ENCODE measurements at regions not wholly inside any gene's neighbourhood (a gene's known extent, or its start where the extent isn't known, plus 50 kb on each side); places are given as distances from the start of the nearest gene placed in this dataset.
"Not testable (repeated sequence)": the region's sequence is repeated elsewhere in the genome, so short reads cannot be mapped to it uniquely, and the experiment has no call there.

DNA sequence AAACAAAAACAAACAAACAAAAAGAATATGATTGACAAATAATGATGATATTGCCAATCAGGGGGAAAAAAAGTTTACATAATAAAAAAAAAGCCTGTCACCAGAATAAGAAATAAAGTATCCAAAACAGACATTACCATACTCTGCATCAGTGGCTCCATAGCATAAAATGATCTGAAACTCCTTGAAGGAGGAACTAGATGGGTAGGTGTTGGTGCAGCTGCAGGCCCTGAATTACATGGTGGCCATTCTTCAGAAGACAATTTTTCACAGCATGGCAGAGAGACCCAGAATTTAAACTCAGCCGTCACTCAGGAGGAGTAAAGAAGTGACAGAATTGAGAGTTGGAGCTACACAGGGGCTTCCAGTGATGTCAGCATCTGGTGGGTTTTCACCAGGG is 60.2 kb downstream of the GLUL start:
- DNase-seq = no peak

DNA sequence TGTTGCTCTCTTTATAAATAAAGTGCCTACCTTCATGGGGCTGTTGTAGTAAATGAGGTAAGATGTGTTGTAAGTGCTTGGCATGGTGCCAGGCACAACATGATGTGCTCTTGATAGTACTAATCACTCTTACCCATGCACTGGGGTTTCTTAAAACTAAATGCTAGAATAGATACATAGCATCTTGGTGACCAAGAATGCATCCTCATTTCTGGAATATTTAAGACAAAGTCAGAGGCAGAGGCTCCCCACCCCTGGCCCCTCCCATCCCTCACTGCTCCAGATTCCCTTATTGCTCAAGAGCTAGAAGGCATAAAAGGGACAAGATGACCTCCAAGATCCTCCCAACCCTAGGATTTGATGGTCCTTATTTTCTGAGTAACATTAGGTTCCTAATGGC is 61.3 kb downstream of the GLUL start:
- DNase-seq = no peak

DNA sequence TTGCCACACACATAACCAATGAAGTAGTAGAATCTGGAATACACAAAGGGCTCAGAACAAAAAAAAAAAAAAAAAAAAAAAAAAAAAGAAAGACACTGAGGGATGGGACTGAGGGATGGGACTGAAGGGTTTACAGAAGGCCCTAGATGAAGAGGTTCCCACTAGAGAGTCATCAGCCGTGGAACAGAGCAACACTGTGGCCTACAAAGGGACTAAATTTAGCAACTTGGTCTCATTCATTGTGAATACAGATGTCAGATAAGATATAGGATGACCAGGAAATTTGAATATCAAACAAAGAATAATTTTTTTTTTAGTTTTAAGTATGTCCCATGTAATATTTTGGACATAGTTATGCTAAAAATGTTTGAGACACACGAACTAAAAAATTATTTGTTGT is 62.1 kb downstream of the GLUL start:
- DNase-seq = no peak

DNA sequence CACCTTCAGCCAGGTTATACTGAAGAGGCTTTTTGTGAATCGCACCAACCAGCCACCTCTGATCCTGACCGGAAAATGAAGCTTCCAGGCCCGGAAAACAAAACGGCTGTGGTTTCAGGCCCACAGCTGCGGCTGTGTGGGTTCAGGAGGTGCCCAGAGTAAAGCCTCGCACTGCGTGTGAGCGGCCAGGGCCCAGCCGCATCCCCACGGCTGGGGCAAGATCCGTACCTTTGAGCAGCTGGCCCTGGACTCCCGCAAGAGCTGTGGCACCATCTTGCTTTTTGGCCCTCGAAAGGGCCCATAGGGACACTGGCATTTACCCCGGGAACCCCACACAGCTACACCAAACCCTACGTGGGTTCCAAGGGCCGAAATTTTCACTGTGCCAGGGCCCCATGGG is 63.0 kb downstream of the GLUL start:
- no peak for DNase-seq

DNA sequence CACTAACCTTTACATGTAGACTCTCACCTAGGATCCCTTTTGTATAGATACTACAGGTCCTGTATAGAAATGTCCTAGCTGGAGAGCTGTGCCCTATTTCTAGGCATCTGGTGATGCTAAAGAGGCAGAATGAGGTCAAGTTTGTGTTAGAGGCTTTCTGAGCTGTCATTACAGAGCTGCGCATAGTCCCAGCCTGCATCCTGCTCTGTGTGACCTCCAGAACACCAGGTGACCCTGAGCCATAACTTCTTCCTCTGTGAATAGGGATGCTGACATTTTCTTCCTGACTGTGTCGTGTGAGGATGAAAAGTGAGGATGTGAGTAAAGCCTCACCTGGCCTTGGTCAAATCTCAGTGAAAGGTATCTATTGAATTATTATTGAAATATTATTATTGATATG is 66.3 kb downstream of the GLUL start:
- no peak for DNase-seq

DNA sequence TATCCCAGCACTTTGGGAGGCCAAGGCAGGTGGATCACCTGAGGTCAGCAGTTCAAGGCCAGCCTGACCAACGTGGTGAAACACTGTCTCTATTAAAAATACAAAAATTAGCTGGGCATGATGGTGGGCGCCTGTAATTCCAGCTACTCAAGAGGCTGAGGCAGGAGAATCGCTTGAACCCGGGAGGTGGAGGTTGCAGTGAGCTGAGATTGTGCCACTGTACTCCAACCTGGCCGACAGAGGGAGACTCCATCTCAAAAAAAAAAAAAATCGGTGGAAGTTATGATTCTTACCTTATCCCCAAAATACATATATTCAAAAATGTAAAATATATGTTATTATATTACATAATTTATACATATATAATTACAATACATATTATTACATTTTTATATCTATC is 70.1 kb downstream of the GLUL start:
- DNase-seq = not testable (repeated sequence)

DNA sequence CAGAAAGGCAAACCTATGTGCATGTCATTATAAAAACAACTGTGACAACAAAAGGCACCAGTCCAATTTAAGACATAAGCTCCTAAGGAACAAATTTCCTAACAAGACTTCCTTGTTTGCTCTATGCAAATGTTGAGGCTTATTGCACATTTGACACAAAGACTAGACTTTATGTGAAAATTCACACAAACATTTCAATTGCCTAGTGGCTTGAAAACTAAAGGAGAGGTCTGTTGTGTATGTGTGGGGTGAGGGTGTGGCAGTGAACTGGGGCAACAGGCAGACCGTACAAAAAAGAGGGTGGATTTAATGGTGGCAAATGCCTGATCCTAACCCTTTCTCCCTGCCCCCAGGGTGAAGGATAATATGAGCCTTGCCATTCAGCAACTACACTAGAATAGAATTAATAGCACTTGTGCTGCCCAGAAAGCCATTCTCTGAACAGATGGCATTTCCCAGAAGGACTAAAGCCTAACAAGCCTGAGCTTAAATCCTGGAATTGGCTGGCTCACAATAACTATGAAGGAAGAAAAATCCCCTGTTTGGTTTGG is 73.9 kb downstream of the GLUL start:
- no peak for DNase-seq

DNA sequence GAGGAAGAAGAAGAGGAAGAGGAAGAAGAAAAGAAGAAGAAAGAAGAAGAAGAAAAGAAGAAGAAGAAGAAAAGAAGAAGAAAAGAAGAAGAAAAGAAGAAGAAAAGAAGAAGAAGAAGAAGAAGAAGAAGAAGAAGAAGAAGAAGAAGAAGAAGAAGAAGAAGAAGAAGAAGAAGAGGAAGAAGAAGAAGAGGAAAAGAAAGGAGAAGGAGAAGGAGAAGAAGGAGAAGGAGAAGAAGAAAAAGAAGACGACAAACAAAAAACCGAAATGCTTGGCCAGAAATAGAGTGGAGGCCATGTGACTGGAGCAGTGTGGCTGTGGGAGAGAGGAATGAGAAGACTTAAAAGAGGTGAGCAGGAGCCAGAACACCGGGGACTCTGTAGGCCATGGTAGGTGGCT is 75.1 kb downstream of the GLUL start:
- DNase-seq = not testable (repeated sequence)

DNA sequence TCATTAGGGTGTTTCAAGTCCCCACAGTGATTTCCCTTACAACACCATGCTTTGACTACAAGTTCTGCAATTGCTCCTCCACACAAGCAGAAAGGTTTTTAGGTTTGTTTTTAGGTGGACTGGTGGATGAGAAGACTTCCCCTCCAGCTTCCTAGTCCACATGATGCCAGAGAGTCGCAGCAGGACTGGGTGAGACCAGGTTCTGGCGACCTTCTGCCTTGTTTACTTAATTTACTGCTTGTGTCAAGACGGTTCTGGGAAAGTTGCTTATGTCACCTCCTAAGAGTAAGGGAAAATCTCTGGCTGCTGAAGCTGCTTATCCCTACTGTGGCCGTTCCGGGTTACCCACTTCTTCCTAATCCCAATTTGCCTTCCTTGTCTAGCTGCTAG is 76.4 kb downstream of the GLUL start:
- DNase-seq = no peak

DNA sequence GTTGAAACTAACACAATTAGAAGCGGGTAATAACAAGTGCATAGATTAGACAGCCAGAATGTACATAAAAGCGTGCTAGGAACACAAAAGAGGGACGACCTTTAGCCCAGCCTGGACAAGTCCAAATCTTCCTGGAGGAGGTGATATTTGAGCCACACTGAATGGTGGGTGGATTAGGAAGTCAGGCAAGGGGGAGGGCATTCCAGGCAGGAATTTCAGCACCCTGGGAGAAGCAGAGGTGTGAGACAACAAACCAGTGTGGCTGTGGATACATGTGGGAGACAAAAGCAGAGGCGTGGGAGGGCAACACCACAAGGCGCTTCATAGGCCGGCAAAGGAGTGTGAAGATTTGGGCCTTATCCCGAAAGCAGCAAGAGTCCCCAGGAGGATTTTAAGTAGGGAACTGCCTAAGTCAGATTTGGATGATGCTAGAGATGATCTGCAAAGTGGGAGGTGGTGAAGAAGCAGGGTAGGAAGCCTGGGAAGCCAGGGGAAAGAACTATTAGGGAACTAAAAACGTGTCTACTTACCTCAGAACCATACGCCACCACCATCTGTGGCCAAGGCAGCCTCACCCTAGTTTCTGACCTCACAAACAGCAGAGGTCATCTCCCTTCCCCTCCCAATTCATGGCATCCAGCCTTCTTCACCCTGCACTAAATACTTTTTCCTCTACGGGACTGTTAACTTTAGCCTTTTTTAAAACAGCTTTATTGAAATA is 81.8 kb downstream of the GLUL start:
- DNase-seq = no peak

DNA sequence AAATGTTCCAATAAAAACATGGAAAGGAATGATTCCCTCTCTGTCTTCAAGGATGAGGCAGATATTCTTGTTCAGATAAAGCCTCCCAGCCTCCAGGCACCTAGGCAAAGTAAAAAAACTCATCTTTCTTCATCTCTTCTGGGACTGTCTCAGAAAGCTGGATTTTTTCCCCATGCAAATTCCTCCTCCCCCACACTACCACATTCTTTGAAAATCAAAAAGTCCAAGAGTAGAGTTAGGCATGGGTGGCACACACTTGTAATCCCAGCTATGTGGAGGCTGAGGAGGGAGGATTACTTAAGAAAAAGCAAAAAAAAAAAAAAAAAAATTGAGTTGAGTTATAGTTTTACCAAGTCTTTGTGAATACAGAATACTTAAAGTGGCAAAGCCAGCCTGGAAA is 82.8 kb downstream of the GLUL start:
- DNase-seq = no peak

DNA sequence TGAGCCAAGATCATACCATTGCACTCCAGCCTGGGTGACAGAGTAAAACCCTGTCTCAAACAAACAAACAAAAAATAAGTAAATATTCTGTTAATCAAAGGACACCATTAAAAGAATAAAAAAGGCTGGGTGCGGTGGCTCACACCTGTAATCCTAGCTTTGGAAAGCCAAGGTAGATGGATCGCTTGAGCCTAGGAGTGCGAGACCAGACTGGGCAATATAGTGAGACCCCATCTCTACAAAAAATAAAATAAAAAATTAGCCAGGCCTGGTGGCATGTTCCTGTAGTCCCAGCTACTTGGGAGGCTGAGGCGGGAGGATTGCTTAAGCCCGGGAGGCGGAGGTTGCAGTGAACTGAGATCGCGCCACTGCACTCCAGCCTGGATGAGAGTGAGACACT is 84.1 kb downstream of the GLUL start:
- DNase-seq = not testable (repeated sequence)

DNA sequence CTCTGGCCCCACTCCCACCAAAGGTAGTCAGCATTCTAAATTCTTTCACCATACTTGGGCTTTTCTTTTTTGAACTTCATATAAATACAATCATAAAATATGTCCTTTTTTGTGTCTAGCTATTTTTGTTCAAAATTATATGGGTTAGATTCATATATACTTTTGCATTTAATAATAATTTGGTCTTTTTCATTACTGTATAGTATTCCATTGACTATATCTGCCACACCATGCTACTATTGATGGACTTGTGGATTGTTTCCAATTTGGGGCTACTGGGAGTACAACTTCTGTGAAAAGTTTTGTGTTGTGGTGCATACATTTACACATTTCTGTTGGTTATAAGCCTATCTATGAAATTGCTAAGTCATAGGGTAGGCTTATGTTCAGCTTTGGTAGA is 85.7 kb downstream of the GLUL start:
- DNase-seq = no peak

DNA sequence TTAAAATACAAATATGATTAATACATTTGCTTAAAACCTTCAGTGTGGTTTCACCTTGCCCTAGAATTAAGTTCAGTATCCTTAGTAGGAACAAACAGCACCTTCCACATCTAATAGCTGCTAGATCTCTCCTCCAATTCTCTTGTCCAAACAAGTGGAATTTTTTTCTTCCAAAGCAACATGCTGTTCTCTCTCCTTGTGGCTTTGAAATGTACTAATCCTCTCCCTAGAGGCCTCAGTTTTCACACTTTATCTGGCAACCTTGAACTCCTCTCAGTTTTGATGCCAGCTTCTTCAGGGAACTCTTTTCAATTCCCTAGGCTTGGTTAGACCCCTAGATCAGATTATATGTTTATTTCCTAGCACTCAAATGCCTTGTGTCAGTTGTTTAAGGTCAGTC is 87.0 kb downstream of the GLUL start:
- DNase-seq = no peak

DNA sequence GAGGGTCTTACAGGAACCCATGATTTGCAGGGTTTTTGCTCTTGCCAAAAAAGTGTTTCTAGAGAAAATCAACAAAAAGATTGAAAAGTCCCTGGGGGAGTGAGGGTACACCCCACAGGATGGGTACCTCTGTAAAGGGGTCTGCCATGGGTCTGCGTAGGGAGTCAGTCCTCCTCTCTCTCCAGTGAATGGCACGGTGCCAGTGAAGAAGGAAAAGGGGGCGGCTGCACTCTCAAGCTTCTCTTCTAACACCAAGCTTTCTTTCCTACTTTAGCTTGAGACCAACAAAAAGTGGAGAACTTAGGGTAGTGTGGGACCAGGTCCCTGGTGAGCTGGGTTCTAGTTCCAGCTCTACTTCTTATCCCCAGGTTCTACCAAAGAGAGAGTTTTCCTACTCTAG is 87.4 kb downstream of the GLUL start:
- DNase-seq = no peak

DNA sequence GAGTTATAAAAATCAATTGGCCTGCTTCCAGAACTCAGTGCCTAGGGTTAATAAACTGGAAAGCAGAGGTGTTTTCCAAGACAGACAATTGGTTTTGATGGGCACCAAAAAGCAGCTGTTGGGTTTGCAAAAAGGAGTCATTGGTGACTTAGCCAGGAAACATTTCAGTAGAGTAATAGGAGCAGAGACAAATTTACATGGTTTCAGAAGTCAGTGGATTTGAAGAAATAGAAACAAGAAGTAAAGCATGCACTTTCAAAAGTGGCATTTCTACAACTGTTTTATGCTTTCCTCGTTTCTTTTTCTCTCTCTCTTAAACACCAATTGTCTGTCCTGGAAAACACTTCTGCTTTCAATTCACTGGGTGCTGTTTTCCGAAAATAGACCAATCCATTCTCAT is 87.8 kb downstream of the GLUL start:
- no peak for DNase-seq

DNA sequence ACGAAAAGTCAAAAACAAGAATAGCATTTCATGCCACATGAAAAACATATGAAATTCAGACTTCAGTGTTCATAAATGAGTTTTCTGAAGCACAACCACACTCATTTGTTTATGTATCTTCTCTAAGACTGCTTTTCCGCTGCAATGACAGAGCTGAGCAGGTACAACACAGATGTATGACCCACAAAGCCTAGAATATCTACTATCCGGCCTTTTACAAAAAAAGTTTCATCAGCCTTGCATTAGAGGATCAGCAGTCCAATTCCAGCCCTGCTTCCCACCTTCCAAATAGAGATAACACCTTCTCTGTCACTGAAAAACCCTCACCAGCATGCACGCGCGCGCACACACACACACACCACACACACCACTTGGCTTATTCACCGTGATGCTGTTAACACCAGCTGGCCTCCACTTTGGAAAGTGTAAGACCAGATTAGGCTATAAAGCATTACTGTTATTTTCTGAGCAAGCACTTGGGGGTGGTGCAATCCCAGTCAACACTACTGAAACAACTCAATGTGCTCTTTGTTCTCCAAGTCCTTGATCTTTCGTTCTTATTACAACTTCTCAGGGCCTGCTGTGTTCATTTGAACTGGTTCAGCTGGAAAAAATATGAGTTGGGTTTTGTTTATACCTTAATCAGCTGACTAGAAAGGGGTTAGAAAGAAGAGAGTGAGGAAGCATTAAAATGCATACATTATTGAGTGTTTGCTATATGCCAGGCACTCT is 90.0 kb downstream of the GLUL start:
- DNase-seq = no peak

DNA sequence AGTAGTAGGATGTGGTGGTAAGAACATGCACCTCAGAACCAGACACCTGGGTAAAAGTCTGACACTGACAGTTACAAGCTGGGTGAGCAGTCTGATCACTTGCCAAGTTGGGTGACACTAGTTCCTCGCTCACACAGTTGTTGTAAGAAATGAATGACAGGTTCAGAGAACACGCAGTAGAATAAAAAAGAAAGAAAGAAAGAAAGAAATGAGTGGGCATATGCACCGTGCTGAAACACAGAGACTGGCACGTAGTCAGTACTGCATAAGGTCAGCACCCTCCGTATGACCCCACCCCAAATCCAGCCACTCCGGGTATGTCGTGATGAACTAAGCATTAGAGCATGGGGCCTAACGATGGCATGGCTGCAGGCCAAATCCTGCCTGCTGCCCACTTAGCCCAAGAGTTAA is 90.6 kb downstream of the GLUL start:
- no peak for DNase-seq

DNA sequence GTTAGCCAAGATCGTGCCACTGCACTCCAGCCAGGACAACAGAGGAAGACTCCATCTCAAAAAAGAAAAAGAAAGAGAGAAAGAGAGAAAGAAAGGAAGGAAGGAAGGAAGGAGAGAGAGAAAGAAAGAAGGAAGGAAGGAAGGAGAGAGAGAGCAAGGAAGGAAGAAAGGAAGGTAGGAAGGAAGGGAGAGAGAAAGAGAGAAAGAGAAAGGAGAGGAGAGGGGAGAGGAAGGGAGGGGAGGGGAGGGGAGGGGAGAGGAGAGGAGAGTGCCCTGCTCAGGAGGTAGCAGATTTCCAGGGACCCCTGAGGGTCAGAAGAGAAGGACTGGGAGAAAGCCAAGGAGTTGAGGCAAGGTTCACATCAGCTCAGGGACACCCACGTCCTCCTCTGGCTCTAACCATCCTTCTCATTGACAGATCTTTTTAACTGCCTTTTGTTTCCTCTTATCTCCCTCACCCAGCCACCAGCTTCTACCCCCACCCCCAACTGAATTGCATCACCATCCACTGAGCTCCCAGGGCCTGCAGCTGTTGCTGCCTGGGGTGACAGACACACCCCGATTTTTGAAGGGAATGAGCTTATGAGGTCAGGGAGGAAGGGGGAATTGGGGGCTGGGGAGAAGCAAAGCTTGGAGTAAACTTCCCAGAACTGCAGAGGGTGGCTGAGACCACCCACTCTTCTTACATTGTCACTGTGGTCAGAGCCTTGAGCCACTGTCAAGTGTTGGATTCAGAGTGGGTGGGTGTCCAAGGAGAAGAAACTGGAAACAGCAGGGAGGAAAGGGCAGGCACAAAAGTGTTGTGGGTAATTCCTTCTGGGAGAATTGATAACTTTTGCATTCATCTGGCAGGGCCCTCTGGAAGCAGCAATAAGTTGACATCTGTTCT is 91.6 kb downstream of the GLUL start:
- DNase-seq = no peak

DNA sequence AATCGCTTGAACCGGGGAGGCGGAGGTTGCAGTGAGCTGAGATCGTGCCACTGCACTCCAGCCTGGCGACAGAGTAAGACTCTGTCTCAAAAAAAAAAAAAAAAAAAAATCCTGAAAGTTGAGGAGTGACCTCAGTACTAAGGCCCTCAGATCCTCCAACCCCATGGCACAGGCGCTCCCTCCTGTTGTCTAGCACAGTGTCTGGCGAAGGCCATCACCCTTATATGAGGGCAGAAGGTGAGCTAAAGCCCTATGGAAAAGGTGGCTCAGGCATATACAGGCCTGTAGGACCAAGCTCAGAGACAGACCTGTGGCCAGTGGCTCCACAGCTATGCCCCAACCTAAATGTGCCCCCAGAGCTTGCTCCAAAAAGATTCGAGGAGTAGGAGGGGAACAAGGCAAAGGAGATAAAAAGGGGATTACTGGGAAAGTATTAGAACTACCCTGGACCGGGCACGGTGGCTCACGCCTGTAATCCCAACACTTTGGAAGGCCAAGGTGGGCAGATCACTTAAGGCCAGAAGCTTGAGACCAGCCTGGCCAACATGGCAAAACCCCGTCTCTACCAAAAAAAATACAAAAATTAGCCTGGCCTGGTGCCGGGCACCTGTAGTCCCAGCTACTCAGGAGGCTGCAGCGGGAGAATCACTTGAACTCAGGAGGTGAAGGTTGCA is 92.4 kb downstream of the GLUL start:
- DNase-seq = not testable (repeated sequence)

DNA sequence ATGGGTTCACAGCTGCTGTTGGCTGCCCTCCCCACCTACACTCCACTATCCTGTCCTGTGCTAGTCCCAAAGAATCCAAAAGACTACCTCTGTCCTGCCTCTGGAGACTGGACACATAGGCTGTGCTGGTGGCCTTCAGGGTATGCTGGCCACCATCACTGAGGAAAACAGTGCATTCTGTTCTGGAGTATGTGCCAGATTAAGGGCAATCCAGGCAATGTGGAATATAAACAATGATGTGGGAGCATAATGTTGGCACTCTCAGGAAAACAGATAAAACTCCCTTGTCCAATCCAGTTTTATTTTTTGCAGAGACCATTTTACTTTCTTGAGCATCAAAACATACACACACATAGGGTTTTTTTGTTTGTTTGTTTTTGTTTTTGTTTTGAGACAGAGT is 94.3 kb downstream of the GLUL start:
- DNase-seq = no peak

DNA sequence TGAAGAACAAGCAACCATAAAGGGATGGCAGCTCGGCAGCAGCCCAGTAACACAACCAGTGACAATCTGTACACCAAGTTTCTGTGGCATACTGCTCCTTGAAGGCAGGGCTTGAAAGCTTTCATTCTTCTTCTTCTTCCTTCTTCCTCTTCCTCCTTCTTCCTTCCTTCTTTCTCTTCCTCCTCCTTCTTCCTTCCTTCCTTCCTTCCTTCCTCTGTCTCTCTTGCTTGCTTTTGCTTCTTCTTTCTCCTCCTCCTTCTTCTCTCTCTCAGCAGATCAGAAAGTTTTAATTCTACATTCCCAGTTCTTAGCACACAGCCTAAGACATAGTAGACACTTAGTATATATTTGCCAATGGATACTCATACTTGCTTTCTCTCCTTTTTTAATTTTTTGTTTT is 95.9 kb downstream of the GLUL start:
- DNase-seq = no peak

DNA sequence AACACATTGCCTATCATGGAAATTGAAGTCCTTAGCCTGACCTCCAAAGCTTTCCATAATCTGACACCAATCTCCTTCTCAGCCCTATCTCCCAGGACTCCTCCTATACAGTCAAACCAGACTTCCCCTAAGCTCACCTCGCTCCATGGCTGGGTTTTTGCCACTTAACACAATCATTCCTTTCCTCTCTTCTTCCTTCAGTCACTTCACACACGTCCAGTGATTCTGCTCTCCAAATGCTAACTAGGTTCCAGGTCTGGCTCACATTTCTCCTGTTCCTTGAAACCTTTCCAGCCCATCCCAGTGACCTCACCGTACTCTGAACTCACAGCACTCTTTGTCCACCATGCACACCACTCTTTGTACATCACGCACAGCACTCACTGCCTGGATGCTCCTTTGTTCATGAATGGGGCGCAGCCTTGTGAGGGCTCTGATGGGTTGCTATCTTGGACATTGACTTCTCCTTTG is 98.4 kb downstream of the GLUL start:
- DNase-seq = no peak

Data from CD4-positive, alpha-beta T cell treated with Interleukin-12 subunit alpha and Interleukin-12 subunit beta, for 1 hour (primary cell).